ENCODE measurements at regions not wholly inside any gene's neighbourhood (a gene's known extent, or its start where the extent isn't known, plus 50 kb on each side); places are given as distances from the start of the nearest gene placed in this dataset.

GRCh38 chr12:126843915-126844669 lies 1422.9 kb upstream of the TMEM132C start:
- Histone ChIP-seq H3K4me3 (no peak overlapping the region), H3K27ac (no peak overlapping the region)

- Histone ChIP-seq H3K27ac (no peak overlapping the region), H3K4me3 (no peak overlapping the region)
Measured at GRCh38 chr12:126847005-126847629, 1419.9 kb upstream of the TMEM132C start.

GRCh38 chr12:126855768-126856167 lies 1411.2 kb upstream of the TMEM132C start:
- H3K27ac ChIP-seq = no peak overlapping the region

GRCh38 chr12:126856958-126857357 lies 1410.0 kb upstream of the TMEM132C start:
- no peak overlapping the region for H3K4me3 ChIP-seq
- no peak overlapping the region for H3K27ac ChIP-seq

More at GRCh38 chr12:126855768-126856167, 1411.2 kb upstream of the TMEM132C start:
- no peak overlapping the region for H3K4me3 ChIP-seq

- Histone ChIP-seq H3K27ac (no peak overlapping the region), H3K4me3 (no peak overlapping the region)
Measured at GRCh38 chr12:126858560-126858959, 1408.4 kb upstream of the TMEM132C start.

- Histone ChIP-seq H3K4me3 (no peak overlapping the region), H3K27ac (no peak overlapping the region)
Measured at GRCh38 chr12:126860210-126860609, 1406.8 kb upstream of the TMEM132C start.

GRCh38 chr12:126862500-126862899 lies 1404.5 kb upstream of the TMEM132C start:
- Histone ChIP-seq H3K27ac (no peak overlapping the region), H3K4me3 (no peak overlapping the region)

- Histone ChIP-seq H3K4me3 (no peak overlapping the region), H3K27ac (no peak overlapping the region)
Measured at GRCh38 chr12:126869644-126870043, 1397.3 kb upstream of the TMEM132C start.

GRCh38 chr12:126873701-126874100 lies 1393.3 kb upstream of the TMEM132C start:
- no peak overlapping the region for H3K27ac ChIP-seq
- H3K4me3 ChIP-seq = no peak overlapping the region

- Histone ChIP-seq H3K4me3 (no peak overlapping the region), H3K27ac (no peak overlapping the region)
Measured at GRCh38 chr12:126874427-126875026, 1392.4 kb upstream of the TMEM132C start.

- H3K4me3 ChIP-seq = no peak overlapping the region
- H3K27ac ChIP-seq = no peak overlapping the region
Measured at GRCh38 chr12:126879842-126880241, 1387.1 kb upstream of the TMEM132C start.

- H3K27ac ChIP-seq = no peak overlapping the region
- H3K4me3 ChIP-seq = no peak overlapping the region
Measured at GRCh38 chr12:126883697-126884096, 1383.3 kb upstream of the TMEM132C start.

- Histone ChIP-seq H3K4me3 (no peak overlapping the region), H3K27ac (no peak overlapping the region)
Measured at GRCh38 chr12:126889501-126889900, 1377.5 kb upstream of the TMEM132C start.

- Histone ChIP-seq H3K4me3 (no peak overlapping the region), H3K27ac (no peak overlapping the region)
Measured at GRCh38 chr12:126890097-126890496, 1376.9 kb upstream of the TMEM132C start.

- H3K27ac ChIP-seq = no peak overlapping the region
Measured at GRCh38 chr12:126891789-126892188, 1375.2 kb upstream of the TMEM132C start.

GRCh38 chr12:126895951-126896913 lies 1370.7 kb upstream of the TMEM132C start:
- no peak overlapping the region for H3K4me3 ChIP-seq
- H3K27ac ChIP-seq = no peak overlapping the region

More at GRCh38 chr12:126891789-126892188, 1375.2 kb upstream of the TMEM132C start:
- H3K4me3 ChIP-seq = no peak overlapping the region

GRCh38 chr12:126897102-126897501 lies 1369.9 kb upstream of the TMEM132C start:
- Histone ChIP-seq H3K4me3 (no peak overlapping the region), H3K27ac (no peak overlapping the region)

- no peak overlapping the region for H3K27ac ChIP-seq
- no peak overlapping the region for H3K4me3 ChIP-seq
Measured at GRCh38 chr12:126897778-126898177, 1369.2 kb upstream of the TMEM132C start.

- H3K4me3 ChIP-seq = no peak overlapping the region
- no peak overlapping the region for H3K27ac ChIP-seq
Measured at GRCh38 chr12:126898562-126898961, 1368.4 kb upstream of the TMEM132C start.

All from skin epidermis (tissue), 12 donors.